Dedifferentiated amniotic fluid mesenchymal stem cell (primary cell): ENCODE measurements at regions not wholly inside any gene's neighbourhood (a gene's known extent, or its start where the extent isn't known, plus 50 kb on each side); places are given as distances from the start of the nearest gene placed in this dataset.

Experiments used
- DNase-seq: peaks from one replicate; pipeline ENCODE4 v3.0.0-alpha.2; 2016; ENCODE audit errors: extremely low spot score

- DNase-seq = no peak
These were observed 247.0 kb upstream of the MKI67 start for GRCh38 chr10:128373071-128373749.

GRCh38 chr10:128373831-128374230 is 247.6 kb upstream of the MKI67 start:
- DNase-seq = no peak

- no peak for DNase-seq
These were observed 248.9 kb upstream of the MKI67 start for GRCh38 chr10:128375171-128375570.

GRCh38 chr10:128377364-128377987 is 251.3 kb upstream of the MKI67 start:
- DNase-seq = no peak

- DNase-seq = no peak
These were observed 251.8 kb upstream of the MKI67 start for GRCh38 chr10:128377988-128378387.

GRCh38 chr10:128380946-128381345 is 254.7 kb upstream of the MKI67 start:
- DNase-seq = no peak

- no peak for DNase-seq
These were observed 256.0 kb upstream of the MKI67 start for GRCh38 chr10:128382225-128382624.

GRCh38 chr10:128384831-128385230 is 258.6 kb upstream of the MKI67 start:
- DNase-seq = no peak

- DNase-seq = no peak
These were observed 260.0 kb upstream of the MKI67 start for GRCh38 chr10:128386231-128386630.

GRCh38 chr10:128386816-128387604 is 260.8 kb upstream of the MKI67 start:
- DNase-seq = no peak

- DNase-seq = no peak
These were observed 264.4 kb upstream of the MKI67 start for GRCh38 chr10:128390596-128390995.

GRCh38 chr10:128393546-128393945 is 267.3 kb upstream of the MKI67 start:
- no peak for DNase-seq

GRCh38 chr10:128398118-128398517 is 271.9 kb upstream of the MKI67 start:
- no peak for DNase-seq

- no peak for DNase-seq
These were observed 272.8 kb upstream of the MKI67 start for GRCh38 chr10:128398999-128399398.

- DNase-seq = no peak
These were observed 274.3 kb upstream of the MKI67 start for GRCh38 chr10:128400564-128400963.

- DNase-seq = no peak
These were observed 279.2 kb upstream of the MKI67 start for GRCh38 chr10:128405450-128405849.

- no peak for DNase-seq
These were observed 285.4 kb upstream of the MKI67 start for GRCh38 chr10:128411643-128412042.

GRCh38 chr10:128414568-128414967 is 288.3 kb upstream of the MKI67 start:
- DNase-seq = no peak

- no peak for DNase-seq
These were observed 290.0 kb upstream of the MKI67 start for GRCh38 chr10:128416231-128416630.

- no peak for DNase-seq
These were observed 291.6 kb upstream of the MKI67 start for GRCh38 chr10:128417826-128418225.

GRCh38 chr10:128418819-128419218 is 292.6 kb upstream of the MKI67 start:
- DNase-seq = no peak

GRCh38 chr10:128419466-128420019 is 293.3 kb upstream of the MKI67 start:
- no peak for DNase-seq

- DNase-seq = no peak
These were observed 294.4 kb upstream of the MKI67 start for GRCh38 chr10:128420623-128421022.
